PFSK-1 (cell line): ENCODE measurements at regions not wholly inside any gene's neighbourhood (a gene's known extent, or its start where the extent isn't known, plus 50 kb on each side); places are given as distances from the start of the nearest gene placed in this dataset.

Experiments
- FOXP2 ChIP-seq: optimal IDR thresholded peaks from 2 replicates; pipeline ENCODE3; 2011; ENCODE audit warnings: borderline replicate concordance, control low read depth, inconsistent platforms; ENCODE audit not compliant: insufficient read depth; ENCODE audit errors: extremely low read length, extremely low read depth
- POLR2AphosphoS5 ChIP-seq: IDR thresholded peaks from 2 replicates; pipeline ENCODE4 v1.6.1; 2012; ENCODE audit warnings: low read depth, mild to moderate bottlenecking, control low read depth, low read length, moderate library complexity
- SIN3A ChIP-seq: IDR thresholded peaks from 2 replicates; pipeline ENCODE4 v1.6.1; 2012; ENCODE audit warnings: mild to moderate bottlenecking, low read length, moderate library complexity, borderline replicate concordance; ENCODE audit not compliant: insufficient read depth
- TAF1 ChIP-seq: IDR thresholded peaks from 2 replicates; pipeline ENCODE4 v1.6.1; 2012; ENCODE audit warnings: low read length, control low read depth, borderline replicate concordance; ENCODE audit not compliant: insufficient read depth
- TF ChIP-seq, protein P1 (sequence below), 2 experiments: IDR thresholded peaks; 2 replicates each; pipeline versions ENCODE4 v1.6.1 to v1.8.0; 2011 to 2012; ENCODE audit warnings: low read depth in 2 of 2, low read length in 2 of 2, control low read depth in 1 of 2, inconsistent platforms in 1 of 2, mild to moderate bottlenecking in 1 of 2, moderate library complexity in 1 of 2; ENCODE audit not compliant: insufficient read depth in 1 of 2

DNA sequence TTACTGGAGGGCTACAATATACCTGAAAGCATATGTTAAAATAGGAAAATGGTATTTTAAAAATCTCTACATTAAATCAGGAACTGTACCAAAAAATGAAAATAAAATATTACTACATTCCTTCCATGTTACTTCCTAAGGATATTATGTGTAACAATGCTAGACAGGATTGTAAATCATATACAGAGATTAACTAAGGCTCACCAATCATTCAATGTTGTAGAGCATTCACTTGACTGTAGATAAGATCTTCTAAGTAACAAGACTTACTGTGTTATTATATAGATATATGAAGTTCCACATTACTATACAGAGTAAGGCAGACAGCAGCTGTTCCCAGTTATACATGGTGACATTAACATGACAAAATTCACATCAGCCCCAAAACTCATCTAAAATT lies 1919.1 kb upstream of the CDH9 start:
- no peak for TF ChIP-seq FOXP2
- TF ChIP-seq TAF1, result no peak
- TF ChIP-seq, protein P1, sequence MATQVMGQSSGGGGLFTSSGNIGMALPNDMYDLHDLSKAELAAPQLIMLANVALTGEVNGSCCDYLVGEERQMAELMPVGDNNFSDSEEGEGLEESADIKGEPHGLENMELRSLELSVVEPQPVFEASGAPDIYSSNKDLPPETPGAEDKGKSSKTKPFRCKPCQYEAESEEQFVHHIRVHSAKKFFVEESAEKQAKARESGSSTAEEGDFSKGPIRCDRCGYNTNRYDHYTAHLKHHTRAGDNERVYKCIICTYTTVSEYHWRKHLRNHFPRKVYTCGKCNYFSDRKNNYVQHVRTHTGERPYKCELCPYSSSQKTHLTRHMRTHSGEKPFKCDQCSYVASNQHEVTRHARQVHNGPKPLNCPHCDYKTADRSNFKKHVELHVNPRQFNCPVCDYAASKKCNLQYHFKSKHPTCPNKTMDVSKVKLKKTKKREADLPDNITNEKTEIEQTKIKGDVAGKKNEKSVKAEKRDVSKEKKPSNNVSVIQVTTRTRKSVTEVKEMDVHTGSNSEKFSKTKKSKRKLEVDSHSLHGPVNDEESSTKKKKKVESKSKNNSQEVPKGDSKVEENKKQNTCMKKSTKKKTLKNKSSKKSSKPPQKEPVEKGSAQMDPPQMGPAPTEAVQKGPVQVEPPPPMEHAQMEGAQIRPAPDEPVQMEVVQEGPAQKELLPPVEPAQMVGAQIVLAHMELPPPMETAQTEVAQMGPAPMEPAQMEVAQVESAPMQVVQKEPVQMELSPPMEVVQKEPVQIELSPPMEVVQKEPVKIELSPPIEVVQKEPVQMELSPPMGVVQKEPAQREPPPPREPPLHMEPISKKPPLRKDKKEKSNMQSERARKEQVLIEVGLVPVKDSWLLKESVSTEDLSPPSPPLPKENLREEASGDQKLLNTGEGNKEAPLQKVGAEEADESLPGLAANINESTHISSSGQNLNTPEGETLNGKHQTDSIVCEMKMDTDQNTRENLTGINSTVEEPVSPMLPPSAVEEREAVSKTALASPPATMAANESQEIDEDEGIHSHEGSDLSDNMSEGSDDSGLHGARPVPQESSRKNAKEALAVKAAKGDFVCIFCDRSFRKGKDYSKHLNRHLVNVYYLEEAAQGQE (IDR thresholded peaks at IDR 0.05; ENCODE audit: insufficient read depth in 1 of 2, low read depth in 2 of 2, low read length in 2 of 2), result no peak
- TF ChIP-seq SIN3A, result no peak
- no peak for TF ChIP-seq POLR2AphosphoS5

GRCh38 chr5:28954074-28954473 lies 1915.7 kb upstream of the CDH9 start:
- TF ChIP-seq, protein P1 (IDR thresholded peaks at IDR 0.05; ENCODE audit: insufficient read depth in 1 of 2, low read depth in 2 of 2, low read length in 2 of 2), result no peak
- TF ChIP-seq SIN3A (no peak), POLR2AphosphoS5 (no peak), FOXP2 (no peak), TAF1 (no peak)

DNA sequence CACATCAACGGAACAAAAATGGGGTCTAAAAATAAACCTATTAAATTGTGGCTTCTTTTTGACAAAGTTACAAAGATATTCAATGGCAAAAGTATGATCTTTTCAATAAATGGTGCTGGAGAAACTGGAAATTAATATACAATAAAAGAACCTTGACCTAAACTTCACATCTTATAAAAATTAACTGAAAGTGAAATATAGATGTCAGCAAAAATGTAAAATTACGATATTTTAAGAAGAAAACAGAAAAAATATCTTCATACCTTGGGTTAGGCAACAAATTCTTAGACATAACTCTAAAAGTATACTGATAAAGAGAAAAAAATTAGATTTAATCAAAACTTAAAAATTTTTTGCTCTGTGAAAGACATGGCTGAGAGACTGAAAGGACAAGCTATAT lies 1909.5 kb upstream of the CDH9 start:
- TF ChIP-seq POLR2AphosphoS5, result no peak
- TF ChIP-seq SIN3A, result no peak
- no peak for TF ChIP-seq TAF1
- TF ChIP-seq, protein P1 (IDR thresholded peaks at IDR 0.05; ENCODE audit: insufficient read depth in 1 of 2, low read depth in 2 of 2, low read length in 2 of 2), result no peak
- TF ChIP-seq FOXP2, result no peak

DNA sequence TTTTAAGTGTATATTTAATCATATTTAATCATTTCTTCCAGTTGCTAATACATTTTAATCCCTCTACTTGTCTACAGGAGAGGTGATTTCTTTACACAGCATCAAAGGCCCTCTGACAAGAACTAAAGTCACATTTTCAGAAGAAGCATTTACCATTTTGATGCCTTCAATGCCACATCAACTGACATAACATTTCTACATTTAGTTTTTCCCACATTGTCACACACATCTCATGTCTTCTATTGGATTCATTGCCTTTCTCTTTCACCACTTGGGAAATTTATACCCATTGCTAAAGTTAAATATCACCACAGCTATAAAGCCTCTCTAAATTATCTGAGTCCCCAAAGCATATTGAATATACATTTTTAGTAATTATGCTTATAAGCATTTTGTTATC lies 1907.5 kb upstream of the CDH9 start:
- TF ChIP-seq, protein P1 (IDR thresholded peaks at IDR 0.05; ENCODE audit: insufficient read depth in 1 of 2, low read depth in 2 of 2, low read length in 2 of 2), result no peak
- no peak for TF ChIP-seq POLR2AphosphoS5
- no peak for TF ChIP-seq SIN3A
- TF ChIP-seq TAF1, result no peak
- TF ChIP-seq FOXP2, result no peak

- no peak for TF ChIP-seq POLR2AphosphoS5
- TF ChIP-seq SIN3A, result no peak
- TF ChIP-seq, protein P1 (IDR thresholded peaks at IDR 0.05; ENCODE audit: insufficient read depth in 1 of 2, low read depth in 2 of 2, low read length in 2 of 2), result no peak
- no peak for TF ChIP-seq TAF1
- TF ChIP-seq FOXP2, result no peak
These were observed 1889.4 kb upstream of the CDH9 start for GRCh38 chr5:28927559-28928326.
